ENCODE measurements at regions not wholly inside any gene's neighbourhood (a gene's known extent, or its start where the extent isn't known, plus 50 kb on each side); places are given as distances from the start of the nearest gene placed in this dataset.

DNA sequence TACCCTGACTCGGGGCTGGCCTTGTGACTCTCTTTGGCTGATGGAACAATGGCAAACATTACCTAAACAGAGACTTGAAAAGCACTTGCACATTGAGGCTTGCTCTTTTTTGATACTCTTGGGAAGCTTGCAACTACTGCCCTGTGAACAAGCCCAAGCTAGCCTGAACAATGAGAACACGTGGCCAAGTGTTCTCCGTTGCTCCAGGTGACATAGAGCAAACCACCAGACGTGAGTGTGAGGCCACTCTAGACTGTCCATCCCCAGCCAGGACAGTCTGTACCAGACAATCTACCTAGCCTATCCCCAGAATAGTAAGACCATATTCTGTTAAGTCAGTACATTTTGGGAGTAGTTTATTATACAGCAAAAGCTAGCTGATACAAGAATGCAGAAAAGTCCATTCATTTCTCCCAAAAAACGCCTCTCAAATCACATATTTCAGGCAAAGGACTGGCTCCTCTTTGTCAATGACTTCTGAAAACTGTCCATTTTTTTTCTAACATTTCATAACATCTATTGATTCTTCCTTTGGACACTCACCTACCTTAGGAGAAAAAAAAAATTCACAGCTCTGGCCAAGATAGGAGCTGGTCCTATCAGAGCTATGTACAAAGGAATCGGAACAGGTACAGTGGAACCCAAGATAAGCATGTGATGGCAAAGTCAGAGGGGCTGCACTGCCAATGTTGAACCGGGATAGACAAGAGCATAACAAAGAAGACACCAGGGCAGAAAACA is 142.1 kb upstream of the PKDCC start:
- no peak overlapping the region for H3K4me3 ChIP-seq
- no peak for TF ChIP-seq POLR2A (IDR thresholded peaks at IDR 0.05)
- TF ChIP-seq, protein P1, sequence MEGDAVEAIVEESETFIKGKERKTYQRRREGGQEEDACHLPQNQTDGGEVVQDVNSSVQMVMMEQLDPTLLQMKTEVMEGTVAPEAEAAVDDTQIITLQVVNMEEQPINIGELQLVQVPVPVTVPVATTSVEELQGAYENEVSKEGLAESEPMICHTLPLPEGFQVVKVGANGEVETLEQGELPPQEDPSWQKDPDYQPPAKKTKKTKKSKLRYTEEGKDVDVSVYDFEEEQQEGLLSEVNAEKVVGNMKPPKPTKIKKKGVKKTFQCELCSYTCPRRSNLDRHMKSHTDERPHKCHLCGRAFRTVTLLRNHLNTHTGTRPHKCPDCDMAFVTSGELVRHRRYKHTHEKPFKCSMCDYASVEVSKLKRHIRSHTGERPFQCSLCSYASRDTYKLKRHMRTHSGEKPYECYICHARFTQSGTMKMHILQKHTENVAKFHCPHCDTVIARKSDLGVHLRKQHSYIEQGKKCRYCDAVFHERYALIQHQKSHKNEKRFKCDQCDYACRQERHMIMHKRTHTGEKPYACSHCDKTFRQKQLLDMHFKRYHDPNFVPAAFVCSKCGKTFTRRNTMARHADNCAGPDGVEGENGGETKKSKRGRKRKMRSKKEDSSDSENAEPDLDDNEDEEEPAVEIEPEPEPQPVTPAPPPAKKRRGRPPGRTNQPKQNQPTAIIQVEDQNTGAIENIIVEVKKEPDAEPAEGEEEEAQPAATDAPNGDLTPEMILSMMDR (IDR thresholded peaks at IDR 0.05 in 8 of 11, conservative IDR thresholded peaks at IDR 0.05 in 3 of 11) = no peak
- no peak for TF ChIP-seq POLR2AphosphoS5 (IDR thresholded peaks at IDR 0.05)
- no peaks in the 10 kb centered on the region for H3K36me3 ChIP-seq
- H3K27me3 ChIP-seq (replicated peaks in 1 of 7) = peaks cover 0 to 15% (median 0%) of the 10 kb centered on the region in 7 donors
- no peaks in the 10 kb centered on the region for H3K9me3 ChIP-seq
- no peaks in the 10 kb centered on the region for H3K4me1 ChIP-seq
- H3K27ac ChIP-seq = no peak overlapping the region
- intact Hi-C loops (cut with DNase I; ENCODE audit: low total_unique reads) = no loop called here
- no peak for DNase-seq
- WGBS, 5 donors = 74 to 77% (median 76%) methylated on average over 7 of the region's 7 CpGs

DNA sequence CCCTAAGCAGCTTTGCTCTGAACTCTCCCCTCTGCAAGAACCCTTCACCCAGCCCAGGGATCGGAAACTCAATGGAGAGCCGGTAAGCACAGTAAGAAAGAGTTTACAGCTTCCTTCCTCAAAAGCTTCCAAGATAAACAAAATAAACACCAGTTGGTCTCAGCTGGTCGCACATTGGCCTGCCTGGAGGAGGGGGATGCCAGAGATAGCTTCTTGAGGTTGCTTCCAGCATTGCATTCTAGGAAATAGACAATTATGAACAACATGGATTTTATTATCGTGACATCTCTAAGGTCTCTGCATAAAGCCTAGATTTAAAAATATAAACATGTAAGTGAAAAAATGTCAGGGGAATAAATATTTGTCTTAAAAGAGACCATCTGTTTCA is 141.5 kb upstream of the PKDCC start:
- DNase-seq = no peak
- intact Hi-C loops (cut with DNase I; ENCODE audit: low total_unique reads) = no loop called here
- Histone ChIP-seq H3K4me1 (no peaks in the 10 kb centered on the region), H3K36me3 (no peaks in the 10 kb centered on the region), H3K9me3 (no peaks in the 10 kb centered on the region), H3K4me3 (no peak overlapping the region), H3K27me3 (replicated peaks in 1 of 7) (peaks cover 0 to 15% (median 0%) of the 10 kb centered on the region in 7 donors), H3K27ac (no peak overlapping the region)
- 46 to 74% (median 52%) methylated on average over 4 of the region's 4 CpGs for WGBS, 5 donors
- TF ChIP-seq POLR2AphosphoS5 (IDR thresholded peaks at IDR 0.05) = no peak
- no peak for TF ChIP-seq POLR2A (IDR thresholded peaks at IDR 0.05)
- TF ChIP-seq, protein P1 (IDR thresholded peaks at IDR 0.05 in 8 of 11, conservative IDR thresholded peaks at IDR 0.05 in 3 of 11) = no peak

- no peak for DNase-seq
- Histone ChIP-seq H3K27me3 (replicated peaks in 1 of 7) (peaks cover 0 to 14% (median 0%) of the 10 kb centered on the region in 7 donors), H3K9me3 (no peaks in the 10 kb centered on the region)
Measured at GRCh38 chr2:41907141-41907540, 140.7 kb upstream of the PKDCC start.

GRCh38 chr2:41907771-41908207 is 140.0 kb upstream of the PKDCC start:
- Histone ChIP-seq H3K27ac (no peak overlapping the region), H3K36me3 (no peaks in the 10 kb centered on the region), H3K27me3 (replicated peaks in 1 of 7) (peaks cover 0 to 10% (median 0%) of the 10 kb centered on the region in 7 donors), H3K4me3 (no peak overlapping the region), H3K4me1 (no peaks in the 10 kb centered on the region), H3K9me3 (no peaks in the 10 kb centered on the region)
- intact Hi-C loops (cut with DNase I; ENCODE audit: low total_unique reads) = no loop called here
- 72 to 87% (median 78%) methylated on average over 4 of the region's 4 CpGs for WGBS, 5 donors
- no peak for DNase-seq
- no peak for TF ChIP-seq POLR2AphosphoS5 (IDR thresholded peaks at IDR 0.05)
- TF ChIP-seq POLR2A (IDR thresholded peaks at IDR 0.05) = no peak
- TF ChIP-seq, protein P1 (IDR thresholded peaks at IDR 0.05 in 8 of 11, conservative IDR thresholded peaks at IDR 0.05 in 3 of 11) = no peak

More at GRCh38 chr2:41907141-41907540, 140.7 kb upstream of the PKDCC start:
- Histone ChIP-seq H3K4me1 (no peaks in the 10 kb centered on the region), H3K36me3 (no peaks in the 10 kb centered on the region), H3K4me3 (no peak overlapping the region), H3K27ac (no peak overlapping the region)
- WGBS, 5 donors = 88 to 97% (median 92%) methylated on average over 6 of the region's 6 CpGs
- intact Hi-C loops (cut with DNase I; ENCODE audit: low total_unique reads) = no loop called here
- TF ChIP-seq, protein P1 (IDR thresholded peaks at IDR 0.05 in 8 of 11, conservative IDR thresholded peaks at IDR 0.05 in 3 of 11) = no peak
- no peak for TF ChIP-seq POLR2AphosphoS5 (IDR thresholded peaks at IDR 0.05)
- TF ChIP-seq POLR2A (IDR thresholded peaks at IDR 0.05) = no peak
